ENCODE measurements at regions not wholly inside any gene's neighbourhood (a gene's known extent, or its start where the extent isn't known, plus 50 kb on each side); places are given as distances from the start of the nearest gene placed in this dataset.
"Not testable (repeated sequence)": the region's sequence is repeated elsewhere in the genome, so short reads cannot be mapped to it uniquely, and the experiment has no call there.

DNA sequence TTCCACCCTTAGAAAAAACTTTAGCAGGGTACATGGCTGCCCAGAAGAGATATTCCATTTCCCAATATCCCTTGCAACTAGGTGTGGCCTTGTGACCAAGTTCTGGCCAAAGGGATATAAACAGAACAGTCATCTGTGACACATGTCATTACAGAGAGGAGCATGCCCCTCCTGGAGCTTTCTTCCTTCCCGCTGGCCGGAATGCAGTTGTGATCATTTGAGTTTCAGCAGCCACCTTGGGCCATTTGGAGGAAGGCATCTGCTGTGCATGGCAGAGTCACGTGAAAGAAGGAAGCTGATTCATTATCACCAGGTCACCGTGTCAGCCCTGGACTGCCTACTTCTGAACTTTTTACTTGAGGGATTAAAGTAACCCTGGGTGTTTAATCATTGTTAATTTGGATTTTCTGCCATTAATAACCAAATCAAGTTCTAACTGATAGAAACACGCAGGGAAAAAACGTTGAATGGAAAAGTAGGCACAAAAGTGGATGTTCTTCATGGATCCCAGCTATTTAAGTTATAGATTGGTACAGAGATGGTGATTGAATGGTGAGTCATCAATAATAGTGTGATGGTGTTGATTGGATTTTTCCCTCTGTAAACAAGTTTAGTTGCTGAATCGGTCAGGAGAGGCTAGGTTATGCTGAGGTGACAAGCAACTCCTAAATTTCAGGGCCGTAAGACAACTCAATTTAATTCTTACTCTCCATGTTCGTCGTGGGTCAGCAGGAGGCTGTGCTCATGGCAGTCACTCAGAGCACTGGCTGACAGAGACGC is 80.7 kb upstream of the CCDC167 start:
- no peak for DNase-seq (ENCODE audit: low read depth in 2 of 2)

DNA sequence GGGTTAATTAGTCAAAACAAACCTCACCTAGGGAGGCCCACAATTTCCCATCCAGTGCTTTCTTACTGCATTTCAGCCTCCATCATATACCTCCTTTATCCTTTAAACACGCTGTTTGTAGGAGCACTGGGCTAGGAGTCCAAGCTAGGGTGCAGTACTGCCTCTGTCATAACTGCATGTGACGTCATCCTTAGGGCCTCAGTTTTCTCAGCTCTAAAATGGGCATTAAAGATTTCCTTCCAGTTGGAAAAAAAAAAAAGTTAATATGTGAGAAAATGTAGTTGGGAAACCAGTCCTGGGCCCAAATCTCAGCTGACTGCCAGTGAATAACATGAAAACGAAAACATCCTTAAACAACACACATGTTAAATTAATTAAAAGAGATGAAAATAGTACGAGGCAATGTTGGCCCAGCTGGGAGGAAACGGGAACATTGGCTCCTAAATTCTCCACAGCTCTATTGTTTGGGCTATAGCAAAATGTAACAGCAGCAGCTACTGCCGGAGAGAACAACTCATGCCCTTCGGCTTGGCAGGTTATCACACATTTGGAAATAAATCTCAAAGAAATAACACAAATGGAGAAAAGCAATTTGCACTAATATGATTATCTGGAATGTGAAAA is 79.9 kb upstream of the CCDC167 start:
- no peak for DNase-seq (ENCODE audit: low read depth in 2 of 2)

DNA sequence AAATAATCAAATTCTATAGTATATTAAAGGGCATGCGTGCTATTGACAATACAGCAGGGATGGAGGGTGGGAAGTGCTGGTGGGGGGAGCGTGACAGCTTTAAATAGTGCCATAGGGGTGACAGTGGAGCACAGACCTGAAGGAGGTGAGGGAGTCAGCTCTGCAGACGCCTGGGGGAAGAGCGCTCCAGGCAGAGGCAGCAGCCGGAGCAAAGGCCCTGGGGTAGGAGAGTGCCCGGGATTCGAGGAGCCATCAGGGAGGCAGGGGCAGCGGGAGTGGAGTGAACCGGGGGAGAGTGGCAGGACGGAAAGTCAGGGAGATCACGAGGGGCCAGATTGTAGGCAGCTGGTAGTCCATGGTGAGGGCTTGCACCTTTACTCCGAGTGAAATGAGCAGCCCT is 78.4 kb upstream of the CCDC167 start:
- DNase-seq (ENCODE audit: low read depth in 2 of 2) = no peak

DNA sequence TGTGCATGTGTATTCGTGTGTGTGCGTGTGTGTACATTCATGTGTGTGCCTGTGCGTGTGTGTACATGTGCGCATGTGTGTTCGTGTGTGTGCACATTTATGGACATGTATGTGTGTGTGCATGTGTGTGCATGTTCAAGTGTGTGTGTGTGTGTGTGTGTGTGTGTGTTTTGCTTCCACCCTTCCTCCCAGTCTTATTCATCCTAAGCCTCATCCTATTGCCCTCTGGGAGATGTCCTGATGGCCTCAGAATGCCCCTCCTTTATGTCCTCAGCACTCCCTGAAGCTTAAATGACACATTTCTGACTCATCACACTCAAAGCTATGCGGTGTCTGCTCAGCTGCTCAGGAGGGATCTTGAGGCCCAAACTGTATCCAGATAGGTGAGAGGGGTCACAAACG is 76.6 kb upstream of the CCDC167 start:
- DNase-seq (ENCODE audit: low read depth in 2 of 2) = no peak

DNA sequence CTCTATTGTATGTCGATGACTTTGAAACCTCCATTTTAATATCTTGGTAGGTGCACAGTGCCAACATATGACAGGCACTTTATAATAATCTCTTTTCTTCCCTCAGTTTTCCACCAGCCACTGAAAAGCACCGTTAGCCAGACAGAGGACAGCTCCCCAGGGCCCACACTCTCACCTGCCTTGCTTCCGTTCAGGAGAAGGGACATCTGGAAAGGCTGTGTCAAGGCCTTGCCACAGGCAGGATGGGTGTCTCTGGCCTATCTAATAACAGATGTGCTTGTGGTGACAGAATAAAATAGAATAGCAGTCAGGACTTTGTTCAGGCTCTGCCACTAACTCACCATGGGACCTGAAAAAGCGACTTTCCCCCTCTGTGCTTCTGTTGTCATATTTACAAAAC is 75.5 kb upstream of the CCDC167 start:
- DNase-seq (ENCODE audit: low read depth in 2 of 2) = no peak

DNA sequence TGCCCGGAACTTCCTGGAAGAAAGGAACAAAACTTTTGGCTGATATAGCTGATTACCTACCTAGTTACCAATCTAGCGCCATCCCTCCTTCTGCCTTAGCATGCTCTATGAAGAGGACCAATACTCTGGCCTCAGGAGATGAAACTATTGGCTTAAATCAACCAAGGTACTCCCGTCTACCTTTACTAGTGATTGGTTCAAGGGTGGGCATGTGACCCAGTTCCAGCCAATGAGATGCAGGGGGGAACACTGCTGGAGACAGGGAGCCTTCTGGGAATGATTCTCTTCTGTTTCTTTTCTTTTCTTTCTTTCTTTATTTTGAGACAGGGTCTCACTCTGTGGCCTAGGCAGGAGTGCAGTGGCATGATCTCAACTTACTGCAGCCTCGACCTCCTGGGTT is 72.6 kb upstream of the CCDC167 start:
- DNase-seq (ENCODE audit: low read depth in 2 of 2) = no peak

DNA sequence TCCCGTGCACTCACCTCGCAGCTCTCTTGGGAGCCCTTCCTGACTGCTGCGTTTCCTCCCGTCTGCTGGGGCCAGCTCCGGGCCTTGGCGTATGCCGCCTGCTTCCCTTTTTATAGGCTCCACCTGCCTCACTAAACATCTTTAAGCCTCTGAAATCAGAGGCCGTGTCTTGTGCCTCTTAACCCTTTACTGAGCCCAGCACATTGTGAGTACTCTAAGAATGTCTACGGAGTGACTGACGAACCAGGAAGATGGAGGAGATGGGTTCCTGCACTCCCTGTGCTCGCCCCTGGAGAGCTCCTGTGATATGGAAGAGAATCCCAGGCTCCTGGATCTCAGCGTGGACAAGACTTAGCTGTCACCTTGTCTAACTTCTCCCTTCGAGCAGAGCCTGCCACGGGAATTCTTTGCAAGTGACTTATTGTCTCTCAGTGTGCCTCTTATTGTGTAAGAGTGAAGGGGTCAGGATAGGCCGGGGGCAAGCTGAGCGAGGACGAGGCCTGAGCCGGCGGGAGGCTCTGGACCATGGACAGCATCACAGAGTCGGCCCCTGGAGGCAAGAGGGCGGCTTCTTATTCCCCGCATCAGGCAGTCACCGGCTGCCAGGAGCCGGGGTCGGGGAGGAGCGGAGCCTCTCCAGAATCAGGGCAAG is 70.9 kb upstream of the CCDC167 start:
- no peak for DNase-seq (ENCODE audit: low read depth in 2 of 2)

DNA sequence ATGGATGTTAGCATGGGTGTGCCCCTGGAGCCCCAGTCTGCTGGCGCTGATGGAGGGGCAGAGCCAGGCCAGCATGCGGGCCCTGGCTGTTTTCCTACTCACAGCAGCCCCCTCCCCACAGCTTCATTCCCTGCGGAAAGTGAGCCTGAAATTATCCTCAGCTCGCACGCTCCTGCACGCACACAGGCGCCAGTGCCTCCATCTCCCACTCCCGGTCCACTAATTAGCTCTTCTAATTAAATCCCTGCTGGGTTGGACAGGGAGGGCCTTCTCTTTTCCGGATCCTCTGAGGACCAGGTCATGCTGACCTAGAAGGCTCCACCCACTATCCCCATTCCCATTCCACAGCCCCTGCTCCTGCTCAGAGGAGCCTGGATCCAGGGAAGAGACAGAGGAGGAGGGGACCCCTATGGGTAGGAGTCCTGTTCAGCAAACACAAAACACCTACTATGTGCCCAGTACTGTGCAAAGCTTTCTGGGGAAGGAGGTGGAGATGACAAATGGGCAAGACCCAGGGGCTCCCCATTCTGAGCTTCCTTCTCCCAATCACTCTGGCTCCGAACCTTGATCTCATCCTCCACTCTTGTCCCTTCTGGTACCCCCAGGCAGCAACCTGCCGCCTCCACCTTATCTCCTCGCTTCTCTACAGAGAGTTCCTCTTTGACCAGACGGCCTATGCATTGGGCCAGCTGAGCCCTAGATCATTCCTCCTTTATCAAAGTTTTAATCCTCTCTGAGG is 70.2 kb upstream of the CCDC167 start:
- no peak for DNase-seq (ENCODE audit: low read depth in 2 of 2)

DNA sequence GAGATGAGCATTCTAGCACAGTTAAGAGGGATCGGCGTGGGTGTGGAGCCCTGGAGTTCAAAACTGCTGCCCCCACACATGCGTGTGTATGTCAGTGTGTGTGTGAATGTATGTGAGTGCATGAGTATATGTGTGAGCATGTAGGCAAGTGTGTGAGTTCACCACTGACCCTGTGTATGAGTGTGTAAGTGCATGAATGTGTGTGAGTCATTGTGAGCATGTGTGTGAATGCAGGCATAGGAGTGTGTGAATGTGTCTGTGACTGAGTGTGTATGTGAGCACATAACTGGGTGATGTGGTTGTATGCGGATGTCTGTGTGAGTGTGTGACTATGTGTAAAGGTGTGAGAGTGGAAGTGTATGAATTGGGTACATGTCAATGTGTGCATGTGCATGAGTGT is 69.6 kb upstream of the CCDC167 start:
- no peak for DNase-seq (ENCODE audit: low read depth in 2 of 2)

DNA sequence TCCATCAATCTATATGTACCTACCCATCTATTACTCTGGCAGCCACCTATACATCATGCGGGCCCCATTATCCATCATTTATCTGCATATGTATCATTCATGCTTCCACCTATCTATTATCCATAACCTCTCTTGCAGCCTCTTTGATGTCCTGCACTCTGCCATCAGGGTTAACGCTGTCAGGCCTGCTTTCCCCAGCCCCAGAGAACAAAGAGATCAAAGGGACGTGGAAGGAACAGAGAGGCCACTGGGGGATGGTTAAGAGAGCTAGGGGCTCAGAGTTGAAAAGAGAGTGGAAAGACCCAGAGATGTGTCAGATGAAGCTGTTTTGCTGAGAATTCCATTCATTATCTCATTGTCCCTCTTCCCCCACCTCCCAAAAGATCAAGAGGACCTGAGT is 67.3 kb upstream of the CCDC167 start:
- DNase-seq (ENCODE audit: low read depth in 2 of 2) = no peak

DNA sequence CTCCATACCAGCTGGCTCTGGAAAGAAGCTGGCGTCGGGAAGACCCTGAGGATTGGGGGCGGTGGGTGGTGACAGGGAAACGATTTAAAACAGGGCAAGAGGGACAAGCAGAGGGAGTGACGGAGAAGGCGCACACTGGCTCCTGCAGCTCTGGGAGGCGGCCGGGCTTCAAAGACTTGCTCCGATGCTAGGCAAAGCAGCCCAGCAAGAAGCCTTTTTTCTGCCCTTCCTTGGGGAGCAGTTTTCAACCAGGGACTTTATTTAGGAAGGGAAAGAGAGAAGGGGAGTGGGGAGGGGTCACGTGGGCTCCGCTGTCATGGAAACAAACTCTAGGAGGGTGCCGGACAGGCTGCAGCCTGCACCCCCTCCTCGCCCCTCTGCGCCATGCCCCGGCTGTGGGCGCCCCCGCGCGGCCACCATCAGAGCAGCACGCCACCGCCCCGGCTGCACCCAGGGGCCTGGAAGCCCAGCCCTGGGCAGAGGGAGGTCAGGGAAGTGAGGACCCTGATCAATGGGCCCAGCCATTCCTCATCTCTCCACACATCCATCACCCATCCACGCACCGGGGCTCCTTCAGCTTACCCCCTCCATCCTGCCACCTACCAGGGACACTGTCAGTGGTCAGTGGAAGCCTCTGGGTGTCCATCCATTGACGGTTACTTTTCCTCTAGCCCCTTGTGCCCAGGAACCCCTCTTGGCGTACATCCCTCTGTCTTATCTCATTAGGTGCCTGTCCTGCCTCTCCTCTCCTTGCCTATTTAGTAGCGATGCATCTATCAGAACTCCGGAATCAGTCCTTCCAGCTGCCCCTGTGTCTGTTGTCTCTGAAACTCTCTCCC is 66.6 kb upstream of the CCDC167 start:
- peak; percentile 19 to 43 for DNase-seq (ENCODE audit: low read depth in 2 of 2)

DNA sequence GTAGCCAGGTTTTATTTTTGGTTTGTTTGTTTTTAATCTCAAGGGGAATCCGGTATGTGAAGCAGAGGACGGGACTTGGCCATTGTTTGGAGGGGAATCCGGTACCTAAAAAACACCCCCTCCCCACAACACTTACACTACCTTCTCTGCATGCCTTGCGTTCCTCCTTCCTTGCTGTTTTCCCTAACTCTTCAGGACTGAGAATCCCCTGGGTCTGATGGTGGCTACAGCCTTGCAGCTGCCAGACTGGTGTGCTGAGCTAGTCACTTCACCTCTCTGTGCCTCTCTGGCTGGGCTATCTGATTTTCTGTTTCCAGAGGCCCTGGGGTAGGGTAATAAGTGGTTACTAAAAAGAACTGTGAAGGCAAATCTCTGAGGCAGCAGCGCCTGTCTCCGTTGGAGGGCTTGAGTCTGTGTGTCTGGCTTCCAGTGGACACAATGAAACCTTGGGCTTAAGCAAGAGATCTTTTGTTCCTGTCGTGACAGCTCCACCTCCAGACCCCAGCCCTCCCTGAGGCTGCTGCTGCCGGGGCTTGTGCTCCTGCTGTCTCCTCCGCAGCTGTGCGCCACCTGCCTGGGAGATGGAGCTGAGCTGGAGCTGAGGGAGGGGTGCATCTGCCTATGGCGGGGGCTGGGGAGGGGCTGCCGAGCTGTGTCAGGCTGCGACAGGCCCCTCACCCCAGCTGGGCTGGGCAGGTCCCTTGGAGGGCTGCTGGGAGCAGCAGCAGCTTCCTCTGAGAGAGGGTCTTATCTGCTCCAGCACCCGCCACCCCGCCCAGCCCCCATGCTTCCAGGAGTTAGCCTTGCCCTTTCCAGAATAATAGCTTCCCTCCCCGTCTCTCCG is 65.8 kb upstream of the CCDC167 start:
- DNase-seq (ENCODE audit: low read depth in 2 of 2) = no peak

DNA sequence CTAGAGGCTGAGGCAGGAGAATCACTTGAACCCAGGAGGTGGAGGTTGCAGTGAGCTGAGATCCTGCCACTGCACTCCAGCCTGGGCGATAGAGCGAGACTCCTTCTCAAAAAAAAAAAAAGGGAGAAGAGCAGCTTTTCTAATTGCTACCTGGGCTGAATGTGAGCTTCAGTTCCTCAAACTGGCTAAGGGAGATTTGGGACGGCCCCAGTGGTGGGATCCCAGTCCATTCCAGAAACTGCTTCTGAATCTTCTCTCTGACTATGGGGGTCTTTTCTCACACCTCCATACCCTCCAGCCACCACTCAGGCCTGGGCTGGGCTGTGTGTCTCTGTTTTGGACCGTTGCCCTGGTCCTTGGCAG is 63.2 kb upstream of the CCDC167 start:
- DNase-seq (ENCODE audit: low read depth in 2 of 2) = not testable (repeated sequence)

DNA sequence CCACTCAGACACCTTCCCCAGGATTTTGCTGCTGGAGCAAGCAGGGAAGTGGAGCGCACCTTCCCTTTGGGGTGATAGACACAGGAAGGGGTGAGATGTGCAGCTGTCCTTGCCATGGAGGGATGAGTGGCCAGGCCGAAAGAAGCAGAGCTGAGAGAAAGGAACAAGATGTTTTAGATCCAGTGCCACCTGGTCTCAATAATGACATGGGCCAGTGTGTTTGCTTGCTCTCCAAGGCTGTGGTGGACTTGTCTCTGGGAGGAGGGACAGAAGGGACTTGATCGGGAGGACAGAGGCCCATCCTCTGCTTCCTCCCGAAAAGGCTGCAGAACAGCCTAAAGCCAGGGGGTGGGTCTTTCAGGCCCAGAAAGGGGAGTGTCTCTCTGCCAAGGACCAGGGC is 61.7 kb upstream of the CCDC167 start:
- DNase-seq (ENCODE audit: low read depth in 2 of 2) = no peak

DNA sequence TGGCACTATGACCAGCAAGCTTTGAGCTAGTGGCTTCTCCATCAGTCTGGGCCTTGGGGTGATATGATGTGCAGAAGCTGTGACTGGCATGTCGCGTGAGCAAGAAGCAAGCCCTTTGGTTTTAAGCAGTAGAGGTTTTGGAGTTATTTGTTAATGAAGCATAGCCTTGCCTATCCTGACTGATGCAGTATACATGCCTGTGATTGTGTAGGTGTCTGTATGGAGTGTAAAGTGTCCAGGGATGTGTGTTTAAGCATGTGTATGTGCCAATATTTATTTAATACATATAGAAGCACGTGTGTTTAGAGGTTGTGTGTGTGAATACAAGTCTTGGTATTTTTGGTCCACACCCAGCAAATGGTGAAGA is 61.0 kb upstream of the CCDC167 start:
- no peak for DNase-seq (ENCODE audit: low read depth in 2 of 2)

DNA sequence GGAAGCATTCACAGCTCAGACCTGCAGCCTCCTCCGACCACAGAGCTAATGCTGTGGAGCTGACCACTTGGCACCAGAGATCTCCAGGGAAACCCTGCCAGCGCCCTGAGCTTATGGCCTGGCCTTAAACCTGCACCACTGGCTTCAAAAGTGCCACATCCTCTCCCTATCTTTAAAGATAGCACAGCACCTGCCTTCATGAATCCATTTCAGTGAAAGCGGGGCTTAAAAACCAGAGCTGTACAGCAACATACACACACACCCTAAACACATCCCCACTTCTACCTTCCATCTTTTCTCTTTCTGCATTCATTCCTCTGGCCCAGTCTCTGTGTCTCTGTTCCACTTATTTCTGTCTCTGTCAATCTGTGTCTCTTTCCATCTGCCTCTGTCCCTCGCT is 59.8 kb upstream of the CCDC167 start:
- no peak for DNase-seq (ENCODE audit: low read depth in 2 of 2)

DNA sequence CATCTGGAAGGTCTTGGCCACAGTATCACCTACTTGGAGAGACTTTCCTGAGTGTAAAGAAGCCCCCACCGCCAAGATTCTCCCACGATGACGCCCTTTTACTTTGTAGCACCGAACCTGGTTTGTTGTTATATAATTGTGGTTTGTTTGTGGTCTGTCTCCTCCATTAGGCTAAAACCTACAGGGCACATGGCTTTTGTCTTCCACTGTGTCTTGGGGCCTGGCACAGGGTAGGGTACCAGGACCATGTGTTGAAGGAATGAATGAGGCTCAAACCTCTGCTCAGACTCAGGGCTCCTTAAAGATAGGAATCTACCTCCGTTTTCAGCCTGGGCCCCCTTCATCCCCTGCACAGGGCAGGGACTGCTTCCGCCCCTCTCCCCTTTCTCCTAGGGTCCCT is 59.4 kb upstream of the CCDC167 start:
- DNase-seq (ENCODE audit: low read depth in 2 of 2) = no peak

DNA sequence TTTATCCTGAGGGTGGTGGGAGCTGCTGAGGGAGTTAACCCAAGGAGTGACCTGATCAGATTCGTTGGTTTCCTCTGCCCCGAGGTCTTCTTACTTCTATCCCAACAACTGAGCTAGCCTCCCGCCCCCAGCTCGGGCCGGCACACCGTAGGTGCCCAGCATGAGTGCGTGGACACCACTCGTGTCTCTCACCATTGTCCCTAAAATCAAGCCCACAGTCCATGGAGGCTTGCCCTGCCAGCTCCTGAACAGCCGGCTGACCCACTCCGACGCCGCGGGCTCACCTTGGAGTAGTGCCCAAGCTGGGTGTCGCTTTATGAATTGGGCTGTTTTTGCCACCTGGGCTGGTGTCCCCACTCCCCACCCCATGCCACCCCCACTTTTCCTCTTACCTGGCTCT is 59.0 kb upstream of the CCDC167 start:
- no peak for DNase-seq (ENCODE audit: low read depth in 2 of 2)

DNA sequence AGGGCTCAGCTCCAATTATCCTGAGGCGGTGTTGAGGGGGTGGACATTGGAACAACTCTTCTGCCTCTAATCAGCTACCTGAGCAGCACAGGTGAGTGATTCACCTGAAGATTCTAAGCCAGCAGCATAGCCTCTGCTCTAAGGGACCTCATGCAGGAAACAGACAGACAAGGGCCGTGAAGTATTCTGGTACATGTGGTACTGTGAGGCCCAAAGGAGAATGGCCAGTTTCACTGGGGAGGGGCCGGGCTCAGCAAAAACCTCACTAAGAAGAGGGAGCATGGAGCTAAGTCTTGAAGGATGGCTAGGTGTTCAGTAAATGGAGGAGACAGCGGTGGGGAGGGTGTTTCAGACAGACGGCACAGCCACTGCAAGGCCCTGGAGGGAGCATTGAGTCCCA is 58.5 kb upstream of the CCDC167 start:
- no peak for DNase-seq (ENCODE audit: low read depth in 2 of 2)

DNA sequence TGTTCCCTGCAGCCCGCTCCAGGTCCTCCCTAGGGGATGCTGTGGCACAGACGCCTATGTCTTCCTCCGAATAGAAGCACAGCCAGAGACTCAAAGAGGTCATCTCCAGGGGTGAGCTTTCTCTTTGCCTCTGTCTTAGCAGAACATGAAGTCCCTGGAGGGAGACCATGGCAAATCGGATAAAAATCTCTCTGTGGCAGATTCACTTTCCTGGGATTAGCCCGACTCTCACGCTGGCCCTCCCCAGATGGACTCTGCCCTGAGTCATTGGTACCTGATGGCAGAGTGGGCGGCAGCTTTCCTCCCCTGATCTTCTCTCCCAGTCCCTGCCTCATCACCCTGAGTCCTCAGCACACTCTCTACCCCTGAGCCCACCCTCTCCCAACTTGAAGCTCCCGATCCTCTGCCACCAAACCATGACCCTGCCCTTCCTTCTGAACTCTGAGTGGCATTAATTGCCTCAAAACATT is 58.0 kb upstream of the CCDC167 start:
- no peak for DNase-seq (ENCODE audit: low read depth in 2 of 2)

Measured in stimulated activated CD8-positive, alpha-beta memory T cell treated with anti-CD3 and anti-CD28 coated beads, Interleukin-15, amount 100 ng/mL, for 4 hours (primary cell).